GM23338 (cell line): ENCODE measurements at regions not wholly inside any gene's neighbourhood (a gene's known extent, or its start where the extent isn't known, plus 50 kb on each side); places are given as distances from the start of the nearest gene placed in this dataset.

Experiments
- ATAC-seq: fragments of 200-7000 bp; cut with Tn5 transposase; 3 replicates; pipeline ENCODE4 v1.9.1; 2020
- DNase-seq: peaks from one replicate; pipeline ENCODE4 v3.0.0-alpha.2; 2015; ENCODE audit warnings: low spot score
- H2AFZ ChIP-seq: fragments of 200-600 bp; sonication (generic); 2 replicates; pipeline ENCODE4 v1.8.0; 2016; ENCODE audit warnings: antibody characterized with exemption, mild to moderate bottlenecking, moderate library complexity
- H3F3A ChIP-seq: fragments of 200-600 bp; sonication (generic); replicated peaks from 2 replicates; pipeline ENCODE4 v1.8.0; 2017; ENCODE audit warnings: antibody characterized with exemption, mixed run types, low read depth
- H3K27ac ChIP-seq: fragments of 200-600 bp; sonication (generic); 2 replicates; pipeline ENCODE4 v1.6.1; 2016; ENCODE audit warnings: low read depth
- H3K27me3 ChIP-seq: fragments of 200-600 bp; sonication (generic); 2 replicates; pipeline ENCODE4 v1.8.0; 2016; ENCODE audit warnings: mild to moderate bottlenecking, mixed run types, moderate library complexity; ENCODE audit not compliant: insufficient read depth
- H3K36me3 ChIP-seq: fragments of 200-600 bp; sonication (generic); 2 replicates; pipeline ENCODE4 v1.8.0; 2016; ENCODE audit warnings: mild to moderate bottlenecking; ENCODE audit not compliant: insufficient read depth
- H3K4me1 ChIP-seq: fragments of 200-600 bp; sonication (generic); 2 replicates; pipeline ENCODE4 v1.8.0; 2016; ENCODE audit warnings: mild to moderate bottlenecking, moderate library complexity; ENCODE audit not compliant: insufficient read depth
- H3K4me2 ChIP-seq: fragments of 200-600 bp; sonication (generic); 2 replicates; pipeline ENCODE4 v1.7.1; 2017; ENCODE audit warnings: mixed run types
- H3K4me3 ChIP-seq: fragments of 200-600 bp; sonication (generic); 2 replicates; pipeline ENCODE4 v1.6.1; 2016; ENCODE audit warnings: mixed run types
- H3K79me2 ChIP-seq: fragments of 200-600 bp; sonication (generic); replicated peaks from 2 replicates; pipeline ENCODE4 v1.8.0; 2017; ENCODE audit warnings: mild to moderate bottlenecking; ENCODE audit not compliant: insufficient read depth
- H3K9me2 ChIP-seq: fragments of 200-600 bp; sonication (generic); 2 replicates; pipeline ENCODE4 v1.8.0; 2017; ENCODE audit not compliant: insufficient read depth
- H4K20me1 ChIP-seq: fragments of 200-600 bp; sonication (generic); replicated peaks from 2 replicates; pipeline ENCODE4 v1.8.0; 2017; ENCODE audit warnings: mild to moderate bottlenecking; ENCODE audit not compliant: insufficient read depth
- H3K27ac Mint-ChIP-seq: 2 replicates; pipeline ENCODE4 v1.8.0; 2020; ENCODE audit warnings: inconsistent platforms, mild to moderate bottlenecking, moderate library complexity, mixed read lengths
- H3K27me3 Mint-ChIP-seq: 3 replicates; pipeline ENCODE4 v1.8.0; 2022; ENCODE audit warnings: low read depth, mild to moderate bottlenecking, moderate library complexity, mixed read lengths, inconsistent platforms; ENCODE audit not compliant: insufficient read depth, poor library complexity
- H3K36me3 Mint-ChIP-seq: 3 replicates; pipeline ENCODE4 v1.8.0; 2021; ENCODE audit warnings: low read depth, mild to moderate bottlenecking, inconsistent platforms, moderate library complexity, mixed read lengths
- H3K4me1 Mint-ChIP-seq: 3 replicates; pipeline ENCODE4 v1.8.0; 2020; ENCODE audit warnings: mild to moderate bottlenecking, inconsistent platforms, mixed read lengths
- H3K4me3 Mint-ChIP-seq: 3 replicates; pipeline ENCODE4 v1.8.0; 2021; ENCODE audit warnings: moderate library complexity, mild to moderate bottlenecking, inconsistent platforms, mixed read lengths
- H3K9me3 Mint-ChIP-seq: 3 replicates; pipeline ENCODE4 v1.8.0; 2020; ENCODE audit warnings: moderate library complexity, mild to moderate bottlenecking, inconsistent platforms, mixed read lengths
- CTCF ChIP-seq, 2 experiments: fragments of 200-600 bp in 1 of 2; sonication (generic) in 1 of 2; conservative IDR thresholded peaks; 2 replicates each; pipeline versions ENCODE4 v1.5.1 to v1.6.1; 2016 to 2017; ENCODE audit warnings: antibody characterized with exemption in 2 of 2, low read depth in 2 of 2, mild to moderate bottlenecking in 2 of 2, moderate library complexity in 1 of 2
- EZH2 ChIP-seq: fragments of 200-600 bp; sonication (generic); IDR thresholded peaks from one replicate; pipeline ENCODE4 v1.8.0; 2017; ENCODE audit warnings: antibody characterized with exemption, mild to moderate bottlenecking, low read depth; ENCODE audit not compliant: unreplicated experiment
- EZH2phosphoT487 ChIP-seq: fragments of 200-600 bp; sonication (generic); IDR thresholded peaks from one replicate; pipeline ENCODE4 v1.8.1; 2018; ENCODE audit warnings: antibody characterized with exemption; ENCODE audit not compliant: unreplicated experiment
- NANOG ChIP-seq: IDR thresholded peaks from 2 replicates; pipeline ENCODE4 v1.6.1; 2016; ENCODE audit warnings: antibody characterized with exemption, borderline replicate concordance
- POLR2AphosphoS5 ChIP-seq: IDR thresholded peaks from 2 replicates; pipeline ENCODE4 v1.6.1; 2016; ENCODE audit warnings: antibody characterized with exemption, low read depth
- STAT1 ChIP-seq: IDR thresholded peaks from one replicate; pipeline ENCODE4 v1.6.1; 2016; ENCODE audit warnings: antibody characterized with exemption; ENCODE audit not compliant: unreplicated experiment
- ZNF331 ChIP-seq: fragments of 250-450 bp; sonication (Bioruptor Pico); IDR thresholded peaks from 2 replicates; pipeline ENCODE4 v1.5.0; 2020; ENCODE audit warnings: low read depth, mild to moderate bottlenecking, moderate library complexity
- TF ChIP-seq, protein P1 (sequence below): IDR thresholded peaks from 2 replicates; pipeline ENCODE4 v1.6.1; 2016; ENCODE audit warnings: antibody characterized with exemption
- TF ChIP-seq, protein P2 (sequence below): IDR thresholded peaks from one replicate; pipeline ENCODE4 v1.6.1; 2018; ENCODE audit warnings: antibody characterized with exemption; ENCODE audit not compliant: unreplicated experiment
- TF ChIP-seq, protein P3 (sequence below): fragments of 250-450 bp; sonication (Bioruptor Pico); IDR thresholded peaks from 2 replicates; pipeline ENCODE4 v1.5.0; 2020; ENCODE audit warnings: mild to moderate bottlenecking, moderate library complexity

- TF ChIP-seq, protein P1, sequence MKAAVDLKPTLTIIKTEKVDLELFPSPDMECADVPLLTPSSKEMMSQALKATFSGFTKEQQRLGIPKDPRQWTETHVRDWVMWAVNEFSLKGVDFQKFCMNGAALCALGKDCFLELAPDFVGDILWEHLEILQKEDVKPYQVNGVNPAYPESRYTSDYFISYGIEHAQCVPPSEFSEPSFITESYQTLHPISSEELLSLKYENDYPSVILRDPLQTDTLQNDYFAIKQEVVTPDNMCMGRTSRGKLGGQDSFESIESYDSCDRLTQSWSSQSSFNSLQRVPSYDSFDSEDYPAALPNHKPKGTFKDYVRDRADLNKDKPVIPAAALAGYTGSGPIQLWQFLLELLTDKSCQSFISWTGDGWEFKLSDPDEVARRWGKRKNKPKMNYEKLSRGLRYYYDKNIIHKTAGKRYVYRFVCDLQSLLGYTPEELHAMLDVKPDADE, result no peak
- no peak for TF ChIP-seq ZNF331 (CRISPR knock-in tag)
Measured at GRCh38 chr2:176584333-176584732, 315.1 kb downstream of the MTX2 start (continued).

- Histone ChIP-seq H3K79me2 (no peaks in the 10 kb centered on the region), H3K27ac (no peak overlapping the region), H3K4me2 (no peak overlapping the region), H3F3A (no peaks in the 10 kb centered on the region), H3K9me2 (no peaks in the 10 kb centered on the region), H3K27me3 (no peaks in the 10 kb centered on the region), H2AFZ (no peak overlapping the region), H4K20me1 (no peaks in the 10 kb centered on the region), H3K4me1 (no peaks in the 10 kb centered on the region), H3K4me3 (no peak overlapping the region), H3K36me3 (no peaks in the 10 kb centered on the region)
- no peaks in the 10 kb centered on the region for H3K27me3 Mint-ChIP-seq
- no peaks in the 10 kb centered on the region for H3K36me3 Mint-ChIP-seq
- H3K9me3 Mint-ChIP-seq, result no peaks in the 10 kb centered on the region
- H3K27ac Mint-ChIP-seq, result no peak overlapping the region
- no peak overlapping the region for H3K4me3 Mint-ChIP-seq
- TF ChIP-seq POLR2AphosphoS5 (no peak), EZH2 (no peak), NANOG (no peak), ZNF331 (CRISPR knock-in tag) (no peak), EZH2phosphoT487 (no peak), CTCF (conservative IDR thresholded peaks at IDR 0.05; ENCODE audit: low read depth in 2 of 2) (no peak), STAT1 (no peak)
- TF ChIP-seq, protein P1, result no peak
- TF ChIP-seq, protein P2, sequence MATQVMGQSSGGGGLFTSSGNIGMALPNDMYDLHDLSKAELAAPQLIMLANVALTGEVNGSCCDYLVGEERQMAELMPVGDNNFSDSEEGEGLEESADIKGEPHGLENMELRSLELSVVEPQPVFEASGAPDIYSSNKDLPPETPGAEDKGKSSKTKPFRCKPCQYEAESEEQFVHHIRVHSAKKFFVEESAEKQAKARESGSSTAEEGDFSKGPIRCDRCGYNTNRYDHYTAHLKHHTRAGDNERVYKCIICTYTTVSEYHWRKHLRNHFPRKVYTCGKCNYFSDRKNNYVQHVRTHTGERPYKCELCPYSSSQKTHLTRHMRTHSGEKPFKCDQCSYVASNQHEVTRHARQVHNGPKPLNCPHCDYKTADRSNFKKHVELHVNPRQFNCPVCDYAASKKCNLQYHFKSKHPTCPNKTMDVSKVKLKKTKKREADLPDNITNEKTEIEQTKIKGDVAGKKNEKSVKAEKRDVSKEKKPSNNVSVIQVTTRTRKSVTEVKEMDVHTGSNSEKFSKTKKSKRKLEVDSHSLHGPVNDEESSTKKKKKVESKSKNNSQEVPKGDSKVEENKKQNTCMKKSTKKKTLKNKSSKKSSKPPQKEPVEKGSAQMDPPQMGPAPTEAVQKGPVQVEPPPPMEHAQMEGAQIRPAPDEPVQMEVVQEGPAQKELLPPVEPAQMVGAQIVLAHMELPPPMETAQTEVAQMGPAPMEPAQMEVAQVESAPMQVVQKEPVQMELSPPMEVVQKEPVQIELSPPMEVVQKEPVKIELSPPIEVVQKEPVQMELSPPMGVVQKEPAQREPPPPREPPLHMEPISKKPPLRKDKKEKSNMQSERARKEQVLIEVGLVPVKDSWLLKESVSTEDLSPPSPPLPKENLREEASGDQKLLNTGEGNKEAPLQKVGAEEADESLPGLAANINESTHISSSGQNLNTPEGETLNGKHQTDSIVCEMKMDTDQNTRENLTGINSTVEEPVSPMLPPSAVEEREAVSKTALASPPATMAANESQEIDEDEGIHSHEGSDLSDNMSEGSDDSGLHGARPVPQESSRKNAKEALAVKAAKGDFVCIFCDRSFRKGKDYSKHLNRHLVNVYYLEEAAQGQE, result no peak
- TF ChIP-seq, protein P3, sequence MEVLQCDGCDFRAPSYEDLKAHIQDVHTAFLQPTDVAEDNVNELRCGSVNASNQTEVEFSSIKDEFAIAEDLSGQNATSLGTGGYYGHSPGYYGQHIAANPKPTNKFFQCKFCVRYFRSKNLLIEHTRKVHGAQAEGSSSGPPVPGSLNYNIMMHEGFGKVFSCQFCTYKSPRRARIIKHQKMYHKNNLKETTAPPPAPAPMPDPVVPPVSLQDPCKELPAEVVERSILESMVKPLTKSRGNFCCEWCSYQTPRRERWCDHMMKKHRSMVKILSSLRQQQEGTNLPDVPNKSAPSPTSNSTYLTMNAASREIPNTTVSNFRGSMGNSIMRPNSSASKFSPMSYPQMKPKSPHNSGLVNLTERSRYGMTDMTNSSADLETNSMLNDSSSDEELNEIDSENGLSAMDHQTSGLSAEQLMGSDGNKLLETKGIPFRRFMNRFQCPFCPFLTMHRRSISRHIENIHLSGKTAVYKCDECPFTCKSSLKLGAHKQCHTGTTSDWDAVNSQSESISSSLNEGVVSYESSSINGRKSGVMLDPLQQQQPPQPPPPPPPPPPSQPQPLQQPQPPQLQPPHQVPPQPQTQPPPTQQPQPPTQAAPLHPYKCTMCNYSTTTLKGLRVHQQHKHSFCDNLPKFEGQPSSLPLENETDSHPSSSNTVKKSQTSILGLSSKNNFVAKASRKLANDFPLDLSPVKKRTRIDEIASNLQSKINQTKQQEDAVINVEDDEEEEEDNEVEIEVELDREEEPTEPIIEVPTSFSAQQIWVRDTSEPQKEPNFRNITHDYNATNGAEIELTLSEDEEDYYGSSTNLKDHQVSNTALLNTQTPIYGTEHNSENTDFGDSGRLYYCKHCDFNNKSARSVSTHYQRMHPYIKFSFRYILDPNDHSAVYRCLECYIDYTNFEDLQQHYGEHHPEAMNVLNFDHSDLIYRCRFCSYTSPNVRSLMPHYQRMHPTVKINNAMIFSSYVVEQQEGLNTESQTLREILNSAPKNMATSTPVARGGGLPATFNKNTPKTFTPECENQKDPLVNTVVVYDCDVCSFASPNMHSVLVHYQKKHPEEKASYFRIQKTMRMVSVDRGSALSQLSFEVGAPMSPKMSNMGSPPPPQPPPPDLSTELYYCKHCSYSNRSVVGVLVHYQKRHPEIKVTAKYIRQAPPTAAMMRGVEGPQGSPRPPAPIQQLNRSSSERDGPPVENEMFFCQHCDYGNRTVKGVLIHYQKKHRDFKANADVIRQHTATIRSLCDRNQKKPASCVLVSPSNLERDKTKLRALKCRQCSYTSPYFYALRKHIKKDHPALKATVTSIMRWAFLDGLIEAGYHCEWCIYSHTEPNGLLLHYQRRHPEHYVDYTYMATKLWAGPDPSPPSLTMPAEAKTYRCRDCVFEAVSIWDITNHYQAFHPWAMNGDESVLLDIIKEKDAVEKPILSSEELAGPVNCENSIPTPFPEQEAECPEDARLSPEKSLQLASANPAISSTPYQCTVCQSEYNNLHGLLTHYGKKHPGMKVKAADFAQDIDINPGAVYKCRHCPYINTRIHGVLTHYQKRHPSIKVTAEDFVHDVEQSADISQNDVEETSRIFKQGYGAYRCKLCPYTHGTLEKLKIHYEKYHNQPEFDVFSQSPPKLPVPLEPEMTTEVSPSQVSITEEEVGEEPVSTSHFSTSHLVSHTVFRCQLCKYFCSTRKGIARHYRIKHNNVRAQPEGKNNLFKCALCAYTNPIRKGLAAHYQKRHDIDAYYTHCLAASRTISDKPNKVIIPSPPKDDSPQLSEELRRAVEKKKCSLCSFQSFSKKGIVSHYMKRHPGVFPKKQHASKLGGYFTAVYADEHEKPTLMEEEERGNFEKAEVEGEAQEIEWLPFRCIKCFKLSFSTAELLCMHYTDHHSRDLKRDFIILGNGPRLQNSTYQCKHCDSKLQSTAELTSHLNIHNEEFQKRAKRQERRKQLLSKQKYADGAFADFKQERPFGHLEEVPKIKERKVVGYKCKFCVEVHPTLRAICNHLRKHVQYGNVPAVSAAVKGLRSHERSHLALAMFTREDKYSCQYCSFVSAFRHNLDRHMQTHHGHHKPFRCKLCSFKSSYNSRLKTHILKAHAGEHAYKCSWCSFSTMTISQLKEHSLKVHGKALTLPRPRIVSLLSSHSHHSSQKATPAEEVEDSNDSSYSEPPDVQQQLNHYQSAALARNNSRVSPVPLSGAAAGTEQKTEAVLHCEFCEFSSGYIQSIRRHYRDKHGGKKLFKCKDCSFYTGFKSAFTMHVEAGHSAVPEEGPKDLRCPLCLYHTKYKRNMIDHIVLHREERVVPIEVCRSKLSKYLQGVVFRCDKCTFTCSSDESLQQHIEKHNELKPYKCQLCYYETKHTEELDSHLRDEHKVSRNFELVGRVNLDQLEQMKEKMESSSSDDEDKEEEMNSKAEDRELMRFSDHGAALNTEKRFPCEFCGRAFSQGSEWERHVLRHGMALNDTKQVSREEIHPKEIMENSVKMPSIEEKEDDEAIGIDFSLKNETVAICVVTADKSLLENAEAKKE, result no peak
- no peak for DNase-seq
- ATAC-seq, result no peak
- peaks cover 2% of the 10 kb centered on the region; the same call in 2 of the 3 replicates for H3K4me1 Mint-ChIP-seq
Measured at GRCh38 chr2:176585291-176585690, 316.0 kb downstream of the MTX2 start.
